ENCODE measurements at regions not wholly inside any gene's neighbourhood (a gene's known extent, or its start where the extent isn't known, plus 50 kb on each side); places are given as distances from the start of the nearest gene placed in this dataset.

GRCh38 chr1:87682565-87682964, 353.9 kb downstream of the LMO4 start:
- no peak for FAIRE-seq

GRCh38 chr1:87683196-87683956, 354.7 kb downstream of the LMO4 start:
- FAIRE-seq (no peak), DNase-seq (ENCODE audit: low read depth) (no peak)
- no peaks in the 10 kb centered on the region for H3K9me3 Mint-ChIP-seq (ENCODE audit: unreplicated experiment)
- Histone ChIP-seq H3K9me3 (ENCODE audit: insufficient read depth, low read depth, low read length) (no peaks in the 10 kb centered on the region), H2AFZ (ENCODE audit: low read depth, low read length) (peak overlapping the region; percentile 88), H3K4me2 (ENCODE audit: low read length) (peak overlapping the region; percentile 89), H3K27me3 (ENCODE audit: insufficient read depth, low read length) (no peaks in the 10 kb centered on the region), H3K36me3 (ENCODE audit: insufficient read depth, low read length) (no peaks in the 10 kb centered on the region), H3K79me2 (ENCODE audit: insufficient read depth, low read length) (no peaks in the 10 kb centered on the region), H3K27ac (ENCODE audit: low read depth, low read length) (no peak overlapping the region), H4K20me1 (ENCODE audit: insufficient read depth, low read length) (no peaks in the 10 kb centered on the region), H3K4me3 (ENCODE audit: insufficient read depth, low read depth, low read length) (peak overlapping the region; percentile 67), H3K4me1 (ENCODE audit: insufficient read depth, low read length) (peaks cover 16% of the 10 kb centered on the region), H3K9ac (ENCODE audit: low read length) (peak overlapping the region; percentile 82)
- TF ChIP-seq EZH2 (IDR thresholded peaks at IDR 0.05; ENCODE audit: insufficient read depth, low read length) = no peak
- no peak for TF ChIP-seq CTCF (IDR thresholded peaks at IDR 0.05; ENCODE audit: insufficient read depth, low read depth, low read length)
- H3K27ac Mint-ChIP-seq (ENCODE audit: unreplicated experiment) = no peak overlapping the region
- H3K27me3 Mint-ChIP-seq (ENCODE audit: low read depth, unreplicated experiment) = peaks cover 2% of the 10 kb centered on the region
- no peak overlapping the region for H3K4me3 Mint-ChIP-seq (ENCODE audit: unreplicated experiment)
- peaks cover 16% of the 10 kb centered on the region for H3K4me1 Mint-ChIP-seq (ENCODE audit: low read depth, unreplicated experiment)
- H3K36me3 Mint-ChIP-seq (ENCODE audit: low read depth, unreplicated experiment) = no peaks in the 10 kb centered on the region

More at GRCh38 chr1:87682565-87682964, 353.9 kb downstream of the LMO4 start:
- Histone ChIP-seq H3K27ac (ENCODE audit: low read depth, low read length) (no peak overlapping the region), H3K79me2 (ENCODE audit: insufficient read depth, low read length) (no peaks in the 10 kb centered on the region), H2AFZ (ENCODE audit: low read depth, low read length) (no peak overlapping the region), H4K20me1 (ENCODE audit: insufficient read depth, low read length) (no peaks in the 10 kb centered on the region), H3K27me3 (ENCODE audit: insufficient read depth, low read length) (no peaks in the 10 kb centered on the region), H3K4me2 (ENCODE audit: low read length) (no peak overlapping the region), H3K9me3 (ENCODE audit: insufficient read depth, low read depth, low read length) (no peaks in the 10 kb centered on the region), H3K4me1 (ENCODE audit: insufficient read depth, low read length) (peaks cover 16% of the 10 kb centered on the region), H3K9ac (ENCODE audit: low read length) (no peak overlapping the region), H3K4me3 (ENCODE audit: insufficient read depth, low read depth, low read length) (no peak overlapping the region), H3K36me3 (ENCODE audit: insufficient read depth, low read length) (no peaks in the 10 kb centered on the region)
- no peak for TF ChIP-seq EZH2 (IDR thresholded peaks at IDR 0.05; ENCODE audit: insufficient read depth, low read length)
- no peak for TF ChIP-seq CTCF (IDR thresholded peaks at IDR 0.05; ENCODE audit: insufficient read depth, low read depth, low read length)
- Mint-ChIP-seq H3K27ac (ENCODE audit: unreplicated experiment) (no peak overlapping the region), H3K9me3 (ENCODE audit: unreplicated experiment) (no peaks in the 10 kb centered on the region), H3K4me3 (ENCODE audit: unreplicated experiment) (no peak overlapping the region), H3K36me3 (ENCODE audit: low read depth, unreplicated experiment) (no peaks in the 10 kb centered on the region), H3K4me1 (ENCODE audit: low read depth, unreplicated experiment) (peaks cover 16% of the 10 kb centered on the region), H3K27me3 (ENCODE audit: low read depth, unreplicated experiment) (no peaks in the 10 kb centered on the region)
- DNase-seq (ENCODE audit: low read depth) = no peak

- TF ChIP-seq CTCF (IDR thresholded peaks at IDR 0.05; ENCODE audit: insufficient read depth, low read depth, low read length) = no peak
- H3K36me3 Mint-ChIP-seq (ENCODE audit: low read depth, unreplicated experiment) = no peaks in the 10 kb centered on the region
- Histone ChIP-seq H3K9me3 (ENCODE audit: insufficient read depth, low read depth, low read length) (no peaks in the 10 kb centered on the region), H3K9ac (ENCODE audit: low read length) (peak overlapping the region; percentile 82), H3K27ac (ENCODE audit: low read depth, low read length) (peak overlapping the region; percentile 47), H4K20me1 (ENCODE audit: insufficient read depth, low read length) (no peaks in the 10 kb centered on the region), H3K4me3 (ENCODE audit: insufficient read depth, low read depth, low read length) (peak overlapping the region; percentile 67), H3K36me3 (ENCODE audit: insufficient read depth, low read length) (no peaks in the 10 kb centered on the region), H3K79me2 (ENCODE audit: insufficient read depth, low read length) (no peaks in the 10 kb centered on the region), H3K27me3 (ENCODE audit: insufficient read depth, low read length) (no peaks in the 10 kb centered on the region), H2AFZ (ENCODE audit: low read depth, low read length) (peak overlapping the region; percentile 88), H3K4me1 (ENCODE audit: insufficient read depth, low read length) (peaks cover 16% of the 10 kb centered on the region), H3K4me2 (ENCODE audit: low read length) (peak overlapping the region; percentile 89)
- peak overlapping the region; percentile 1 for H3K4me3 Mint-ChIP-seq (ENCODE audit: unreplicated experiment)
- H3K27ac Mint-ChIP-seq (ENCODE audit: unreplicated experiment) = peak overlapping the region; percentile 73
- peak; percentile 42 for DNase-seq (ENCODE audit: low read depth)
- H3K4me1 Mint-ChIP-seq (ENCODE audit: low read depth, unreplicated experiment) = peaks cover 16% of the 10 kb centered on the region
- FAIRE-seq = no peak
- H3K9me3 Mint-ChIP-seq (ENCODE audit: unreplicated experiment) = no peaks in the 10 kb centered on the region
- peaks cover 3% of the 10 kb centered on the region for H3K27me3 Mint-ChIP-seq (ENCODE audit: low read depth, unreplicated experiment)
Observed at GRCh38 chr1:87684194-87684593, 355.5 kb downstream of the LMO4 start.
